GM18502 (cell line): ENCODE measurements at regions not wholly inside any gene's neighbourhood (a gene's known extent, or its start where the extent isn't known, plus 50 kb on each side); places are given as distances from the start of the nearest gene placed in this dataset.
"Not testable (repeated sequence)": the region's sequence is repeated elsewhere in the genome, so short reads cannot be mapped to it uniquely, and the experiment has no call there.

ENCODE experiments used
- ATAC-seq: cut with Tn5 transposase; IDR thresholded peaks from one replicate; pipeline ENCODE4 v1.9.1; 2021; ENCODE audit warnings: mild to moderate bottlenecking; ENCODE audit not compliant: unreplicated experiment, poor library complexity

- no peak for ATAC-seq
These were observed 94.6 kb upstream of the WDR44 start for GRCh38 chrX:118251271-118251670.

DNA sequence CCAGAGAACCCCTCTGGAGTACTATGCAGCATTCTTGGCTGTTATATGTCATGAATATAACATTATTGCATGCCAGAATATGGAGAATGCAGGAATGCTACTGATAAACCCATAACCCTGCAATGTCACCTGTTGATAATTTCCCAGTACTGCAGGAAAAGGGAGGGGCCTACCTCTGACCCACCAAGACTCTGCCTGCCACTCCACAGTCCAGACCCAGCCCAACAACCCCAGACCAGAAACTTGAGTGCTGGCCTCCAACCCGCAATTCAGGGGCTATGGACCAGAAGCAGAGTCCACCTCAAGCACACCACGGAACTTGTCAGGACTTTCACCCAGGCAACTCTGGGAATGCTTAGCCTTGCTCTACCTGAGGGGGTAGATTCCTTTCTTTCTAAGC is 92.9 kb upstream of the WDR44 start:
- ATAC-seq, result no peak

DNA sequence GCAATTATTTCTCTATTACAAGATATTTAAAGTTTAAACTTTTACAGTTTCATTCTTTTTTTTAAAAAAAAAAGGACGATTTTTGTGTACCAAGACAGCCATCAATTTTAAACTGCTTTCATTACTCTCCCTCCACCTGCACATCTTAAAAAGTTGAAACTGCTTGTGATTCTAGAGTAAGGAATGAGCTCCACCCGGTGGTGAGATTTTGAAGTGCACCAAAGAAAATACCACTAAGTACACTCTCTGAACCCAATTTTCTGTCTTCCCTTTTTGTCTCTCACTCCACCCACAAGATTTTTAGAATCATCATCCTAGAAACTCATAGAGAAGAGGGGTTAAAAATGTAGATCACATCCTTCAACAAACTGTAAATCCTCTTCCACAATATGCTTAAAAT is 91.3 kb upstream of the WDR44 start:
- peak; percentile 80 for ATAC-seq

DNA sequence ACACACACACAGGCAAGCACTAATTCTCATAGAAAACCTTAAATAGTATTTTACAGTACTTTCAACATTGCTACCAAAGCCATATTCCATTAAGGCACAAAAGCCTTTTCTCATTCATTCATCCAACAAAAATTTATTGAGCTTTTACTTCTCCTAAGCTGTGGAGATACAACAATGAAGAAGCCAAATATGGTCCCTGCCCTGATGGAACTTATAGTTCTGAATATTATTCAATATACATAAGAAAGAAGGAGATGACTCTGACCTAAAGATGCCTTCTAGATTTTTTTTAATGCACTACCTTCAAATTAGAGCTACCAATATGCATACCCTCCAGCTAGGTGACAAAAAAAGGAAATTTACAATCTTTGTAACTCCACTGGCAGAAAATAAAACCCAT is 90.0 kb upstream of the WDR44 start:
- ATAC-seq, result no peak

GRCh38 chrX:118257781-118258180 is 88.1 kb upstream of the WDR44 start:
- ATAC-seq, result no peak

DNA sequence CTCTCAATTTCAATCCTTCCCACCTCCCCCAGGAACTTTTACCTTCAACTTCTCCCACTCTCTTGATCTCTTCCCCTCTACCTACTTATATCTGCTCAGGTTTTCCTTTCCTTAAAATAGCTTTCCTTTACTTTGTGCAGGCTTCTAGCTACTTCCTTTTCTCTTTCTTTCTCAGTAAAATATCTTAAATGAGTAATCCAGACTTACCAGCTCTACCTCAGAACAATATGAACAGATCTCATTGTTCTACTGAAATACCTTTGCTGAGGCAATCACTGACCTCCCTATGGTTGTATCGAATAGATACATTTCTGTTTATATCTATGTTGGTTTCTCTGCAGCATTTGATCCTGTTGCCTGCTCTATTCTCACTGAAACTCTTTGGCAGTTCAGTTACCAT is 86.7 kb upstream of the WDR44 start:
- no peak for ATAC-seq

DNA sequence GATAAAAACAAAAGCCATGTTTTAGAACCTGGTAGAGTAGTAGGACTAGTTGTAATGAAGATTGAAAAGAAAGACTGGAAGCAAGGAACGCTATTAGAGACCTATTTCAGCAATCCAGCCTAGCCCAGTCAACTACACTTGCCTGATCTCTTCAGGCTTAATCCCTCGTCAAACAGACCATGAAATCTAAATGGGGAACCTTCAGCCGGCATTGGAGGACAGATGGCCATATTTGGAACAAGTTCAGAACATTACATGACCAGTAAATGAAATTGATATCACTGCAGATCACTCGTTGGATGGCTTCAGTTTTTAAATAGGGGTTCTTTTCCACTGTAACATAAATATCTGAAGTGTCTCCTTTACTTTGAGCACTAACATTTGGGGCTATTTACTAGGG is 84.8 kb upstream of the WDR44 start:
- no peak for ATAC-seq

DNA sequence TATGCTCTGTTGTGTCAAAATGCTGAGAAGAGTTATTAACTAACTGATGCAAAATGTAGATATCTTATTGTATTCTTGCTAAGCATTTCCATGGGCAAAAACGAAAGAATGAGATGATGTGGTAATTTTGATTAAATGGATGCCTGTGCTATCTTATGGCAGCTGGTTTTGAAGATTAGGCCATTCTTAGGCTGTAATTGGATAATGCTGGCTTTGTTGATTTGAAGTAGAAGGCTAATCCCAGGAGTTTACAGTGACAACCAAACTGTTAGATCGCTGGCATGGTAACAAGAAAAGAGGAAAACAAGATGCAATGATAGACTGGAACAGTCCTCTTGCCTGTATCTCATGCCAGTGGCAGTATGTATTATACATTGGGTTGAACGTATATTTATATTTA is 74.1 kb upstream of the WDR44 start:
- no peak for ATAC-seq

- no peak for ATAC-seq
These were observed 73.7 kb upstream of the WDR44 start for GRCh38 chrX:118272242-118272641.

DNA sequence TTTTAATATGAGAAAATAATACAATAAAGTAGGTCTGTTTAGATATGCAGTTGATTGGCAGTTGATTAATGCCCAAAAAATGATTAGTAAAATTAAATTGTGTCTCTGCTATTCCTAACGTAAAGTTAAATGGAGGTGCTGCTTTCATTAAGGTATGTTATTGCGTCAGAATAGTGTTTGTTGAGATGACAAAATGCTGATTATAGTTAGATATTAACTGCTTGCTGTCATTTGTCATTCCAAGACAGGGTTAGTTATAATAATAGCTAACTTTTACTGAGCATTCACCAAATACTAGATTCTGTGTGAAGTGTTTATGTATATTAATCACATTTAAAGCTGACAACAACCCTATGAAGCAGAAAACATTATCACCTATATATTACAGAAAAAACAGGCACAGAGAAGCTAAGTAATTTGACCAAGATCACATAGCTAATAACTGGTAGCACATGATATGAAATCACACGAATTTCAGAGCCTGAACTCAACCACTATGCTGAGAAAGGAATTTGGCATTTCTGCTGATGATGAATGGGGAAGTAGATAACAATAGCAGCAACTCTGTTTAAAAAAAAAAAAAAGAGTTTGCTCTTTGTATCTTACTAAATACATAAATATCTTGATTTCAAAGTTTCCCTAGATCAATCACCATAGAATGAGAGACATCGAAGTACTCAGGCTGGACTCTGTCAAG is 59.7 kb upstream of the WDR44 start:
- ATAC-seq, result no peak

DNA sequence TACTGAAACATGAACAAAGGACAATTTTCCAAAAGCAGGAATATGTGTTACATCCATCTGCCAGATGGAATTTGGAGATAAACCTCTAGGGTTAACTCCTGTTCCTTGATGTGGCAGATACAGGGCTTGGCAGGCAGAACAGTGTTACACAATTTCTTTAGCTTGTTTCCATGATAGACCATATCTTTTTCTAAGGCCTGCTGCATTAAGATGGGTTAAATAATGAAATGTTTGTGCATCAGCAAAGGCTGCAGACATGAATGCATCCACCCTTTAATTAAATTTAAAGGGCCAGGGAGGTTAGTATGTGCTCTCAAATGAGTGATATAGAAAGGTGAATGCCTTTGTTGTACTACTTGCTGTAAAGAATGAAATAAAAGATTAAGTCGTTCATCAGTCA is 50.1 kb upstream of the WDR44 start:
- not testable (repeated sequence) for ATAC-seq
